ENCODE measurements at regions not wholly inside any gene's neighbourhood (a gene's known extent, or its start where the extent isn't known, plus 50 kb on each side); places are given as distances from the start of the nearest gene placed in this dataset.

DNA sequence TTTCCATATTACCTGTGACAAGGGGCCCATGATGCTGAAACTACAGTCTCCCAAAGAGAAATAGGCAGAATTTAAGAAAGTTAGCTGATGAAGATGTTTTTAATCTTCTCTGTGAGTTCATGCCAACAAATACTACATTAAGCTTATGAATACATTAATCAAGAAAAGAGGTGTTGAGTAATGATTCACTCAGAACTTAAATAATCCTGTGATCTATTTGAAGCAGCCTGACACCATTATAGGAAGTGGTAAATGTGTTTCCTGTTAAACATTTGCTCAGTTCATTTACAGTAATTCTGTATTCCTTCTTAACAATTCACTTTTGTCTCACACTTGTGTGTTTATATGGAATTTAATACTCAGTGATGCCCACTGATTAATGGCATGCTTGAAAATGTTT lies 75.0 kb upstream of the IZUMO3 start:
- DNase-seq, result no peak

DNA sequence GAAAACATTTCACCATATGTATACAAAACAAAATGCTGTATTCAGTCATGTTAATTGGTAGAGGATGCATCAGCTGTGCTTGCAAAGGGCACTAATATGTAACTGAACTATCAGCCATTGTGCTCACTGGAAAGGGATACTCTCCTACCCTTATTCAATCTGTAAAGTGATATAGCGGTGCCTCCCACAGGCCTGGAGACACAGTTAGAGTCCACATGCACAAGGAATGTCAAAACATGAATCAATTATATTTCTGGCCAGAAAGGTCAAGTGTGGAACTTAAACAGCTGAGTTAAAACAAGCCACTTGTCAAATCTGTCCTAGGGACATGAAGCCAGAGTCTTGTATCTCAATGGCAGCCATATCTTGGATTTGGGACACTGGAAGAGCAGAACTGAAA lies 71.2 kb upstream of the IZUMO3 start:
- no peak for DNase-seq

DNA sequence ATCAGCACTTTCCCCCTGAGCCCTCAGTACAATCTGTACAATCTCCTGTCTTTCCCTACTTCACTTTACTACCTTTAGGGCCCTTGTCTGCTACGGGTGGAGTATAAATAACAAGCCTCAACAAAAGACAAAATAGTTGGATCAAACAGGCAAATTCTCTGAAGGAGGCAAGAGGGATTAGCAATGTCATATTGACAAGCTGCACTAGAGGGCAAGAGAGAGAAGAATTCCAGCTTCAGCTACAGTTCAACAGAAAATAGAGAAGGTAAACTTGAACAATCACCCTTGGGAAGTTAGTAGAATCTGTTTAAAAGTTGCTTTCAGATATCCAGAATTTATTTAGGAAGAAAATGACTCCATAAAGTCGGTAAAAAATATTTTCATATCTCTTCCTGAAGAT lies 68.4 kb upstream of the IZUMO3 start:
- DNase-seq, result no peak

GRCh38 chr9:24608599-24608998 lies 62.9 kb upstream of the IZUMO3 start:
- DNase-seq, result no peak

GRCh38 chr9:24602693-24603352 lies 57.1 kb upstream of the IZUMO3 start:
- no peak for DNase-seq
